ENCODE measurements at regions not wholly inside any gene's neighbourhood (a gene's known extent, or its start where the extent isn't known, plus 50 kb on each side); places are given as distances from the start of the nearest gene placed in this dataset.

GRCh38 chr2:13758412-13758811, 874.1 kb upstream of the LRATD1 start (continued):
- no peak for TF ChIP-seq CHD7 (IDR thresholded peaks at IDR 0.05; ENCODE audit: insufficient replicate concordance, low read length)
- no peak for TF ChIP-seq GABPA (IDR thresholded peaks at IDR 0.05; ENCODE audit: borderline replicate concordance, insufficient read depth, low read length)

Measured in H1 (cell line).